ENCODE measurements at regions not wholly inside any gene's neighbourhood (a gene's known extent, or its start where the extent isn't known, plus 50 kb on each side); places are given as distances from the start of the nearest gene placed in this dataset.

- Histone ChIP-seq H3K36me3 (ENCODE audit: control insufficient read depth in 4 of 4, insufficient read depth in 3 of 4, low read depth in 1 of 4, low read length in 3 of 4) (no peaks in the 10 kb centered on the region), H3K27me3 (ENCODE audit: control insufficient read depth in 4 of 4, insufficient read depth in 4 of 4, low read length in 3 of 4) (no peaks in the 10 kb centered on the region), H3K4me1 (ENCODE audit: control insufficient read depth in 4 of 4, insufficient read depth in 4 of 4, low read length in 3 of 4) (no peaks in the 10 kb centered on the region), H3K9me3 (ENCODE audit: control insufficient read depth in 4 of 4, low read length in 3 of 4) (no peaks in the 10 kb centered on the region), H3K9ac (ENCODE audit: low read depth in 1 of 2, low read length in 2 of 2) (no peak overlapping the region), H3K4me3 (ENCODE audit: low read depth in 1 of 3, low read length in 3 of 3) (no peak overlapping the region), H3K27ac (ENCODE audit: low read depth in 1 of 2, low read length in 2 of 2) (no peak overlapping the region)
- TF ChIP-seq, protein P1, sequence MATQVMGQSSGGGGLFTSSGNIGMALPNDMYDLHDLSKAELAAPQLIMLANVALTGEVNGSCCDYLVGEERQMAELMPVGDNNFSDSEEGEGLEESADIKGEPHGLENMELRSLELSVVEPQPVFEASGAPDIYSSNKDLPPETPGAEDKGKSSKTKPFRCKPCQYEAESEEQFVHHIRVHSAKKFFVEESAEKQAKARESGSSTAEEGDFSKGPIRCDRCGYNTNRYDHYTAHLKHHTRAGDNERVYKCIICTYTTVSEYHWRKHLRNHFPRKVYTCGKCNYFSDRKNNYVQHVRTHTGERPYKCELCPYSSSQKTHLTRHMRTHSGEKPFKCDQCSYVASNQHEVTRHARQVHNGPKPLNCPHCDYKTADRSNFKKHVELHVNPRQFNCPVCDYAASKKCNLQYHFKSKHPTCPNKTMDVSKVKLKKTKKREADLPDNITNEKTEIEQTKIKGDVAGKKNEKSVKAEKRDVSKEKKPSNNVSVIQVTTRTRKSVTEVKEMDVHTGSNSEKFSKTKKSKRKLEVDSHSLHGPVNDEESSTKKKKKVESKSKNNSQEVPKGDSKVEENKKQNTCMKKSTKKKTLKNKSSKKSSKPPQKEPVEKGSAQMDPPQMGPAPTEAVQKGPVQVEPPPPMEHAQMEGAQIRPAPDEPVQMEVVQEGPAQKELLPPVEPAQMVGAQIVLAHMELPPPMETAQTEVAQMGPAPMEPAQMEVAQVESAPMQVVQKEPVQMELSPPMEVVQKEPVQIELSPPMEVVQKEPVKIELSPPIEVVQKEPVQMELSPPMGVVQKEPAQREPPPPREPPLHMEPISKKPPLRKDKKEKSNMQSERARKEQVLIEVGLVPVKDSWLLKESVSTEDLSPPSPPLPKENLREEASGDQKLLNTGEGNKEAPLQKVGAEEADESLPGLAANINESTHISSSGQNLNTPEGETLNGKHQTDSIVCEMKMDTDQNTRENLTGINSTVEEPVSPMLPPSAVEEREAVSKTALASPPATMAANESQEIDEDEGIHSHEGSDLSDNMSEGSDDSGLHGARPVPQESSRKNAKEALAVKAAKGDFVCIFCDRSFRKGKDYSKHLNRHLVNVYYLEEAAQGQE (IDR thresholded peaks at IDR 0.05) = no peak
- TF ChIP-seq RAD21 (IDR thresholded peaks at IDR 0.05) = no peak
- no peak for TF ChIP-seq TAF1 (conservative IDR thresholded peaks at IDR 0.05)
- no peak for TF ChIP-seq ATF3 (IDR thresholded peaks at IDR 0.05)
- no peak for TF ChIP-seq FOXA2 (IDR thresholded peaks at IDR 0.05)
- TF ChIP-seq ZBTB33 (IDR thresholded peaks at IDR 0.05) = no peak
- TF ChIP-seq RXRA (IDR thresholded peaks at IDR 0.05) = no peak
- 87% methylated on average over 4 of the region's 4 CpGs for WGBS
- DNase-seq (ENCODE audit: low spot score) = no peak
Observed at GRCh38 chr4:10889819-10890218, 205.3 kb upstream of the CLNK start.

DNA sequence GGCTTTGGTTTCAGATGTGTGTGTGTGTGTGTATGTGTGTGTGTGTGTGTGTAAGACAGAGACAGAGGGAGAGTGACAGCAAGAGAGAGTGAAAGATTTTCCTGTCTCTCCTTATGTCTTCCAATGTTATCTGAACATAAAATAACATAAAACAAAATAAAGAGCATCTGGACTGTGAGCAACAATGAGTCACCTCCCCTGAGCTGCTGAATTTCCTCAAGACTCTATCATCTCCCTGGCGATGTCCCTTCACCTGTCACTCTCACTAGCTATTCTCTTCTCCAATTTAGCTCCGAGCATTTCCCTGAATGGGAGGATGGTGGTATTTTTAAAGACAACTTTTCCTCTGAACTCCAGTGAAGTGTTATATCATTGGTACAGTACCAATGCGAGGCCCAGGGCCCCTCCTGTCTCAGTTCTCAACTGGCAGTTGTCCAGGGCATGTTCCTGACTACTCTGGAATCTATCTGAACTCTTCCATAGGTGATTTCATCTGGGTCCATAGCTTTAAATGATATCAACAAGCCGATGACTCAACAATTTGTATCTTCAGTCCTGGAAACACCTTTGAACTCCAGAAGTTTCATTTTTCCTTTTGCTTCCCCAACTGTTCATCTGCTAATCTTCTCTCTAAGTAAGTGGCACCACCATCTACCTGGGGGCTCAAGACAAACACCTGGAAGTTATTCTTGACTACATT, 195.0 kb upstream of the CLNK start:
- DNase-seq (ENCODE audit: low spot score) = no peak
- 73% methylated on average over 4 of the region's 4 CpGs for WGBS
- TF ChIP-seq HNF4G (IDR thresholded peaks at IDR 0.05) (no peak), RXRA (IDR thresholded peaks at IDR 0.05) (no peak), HNF4A (conservative IDR thresholded peaks at IDR 0.05) (no peak), FOXA2 (IDR thresholded peaks at IDR 0.05) (no peak), NR2F2 (IDR thresholded peaks at IDR 0.05) (no peak), SP1 (IDR thresholded peaks at IDR 0.05) (no peak)
- H3K36me3 ChIP-seq (ENCODE audit: control insufficient read depth in 4 of 4, insufficient read depth in 3 of 4, low read depth in 1 of 4, low read length in 3 of 4) = no peaks in the 10 kb centered on the region
- H3K27me3 ChIP-seq (ENCODE audit: control insufficient read depth in 4 of 4, insufficient read depth in 4 of 4, low read length in 3 of 4) = no peaks in the 10 kb centered on the region
- H3K4me3 ChIP-seq (ENCODE audit: low read depth in 1 of 3, low read length in 3 of 3) = no peak overlapping the region
- no peaks in the 10 kb centered on the region for H3K9me3 ChIP-seq (ENCODE audit: control insufficient read depth in 4 of 4, low read length in 3 of 4)
- no peak overlapping the region for H3K9ac ChIP-seq (ENCODE audit: low read depth in 1 of 2, low read length in 2 of 2)
- no peaks in the 10 kb centered on the region for H3K4me1 ChIP-seq (ENCODE audit: control insufficient read depth in 4 of 4, insufficient read depth in 4 of 4, low read length in 3 of 4)
- H3K27ac ChIP-seq (ENCODE audit: low read depth in 1 of 2, low read length in 2 of 2) = no peak overlapping the region

- no peaks in the 10 kb centered on the region for H3K27me3 ChIP-seq (ENCODE audit: control insufficient read depth in 4 of 4, insufficient read depth in 4 of 4, low read length in 3 of 4)
- WGBS = 80% methylated on average over 2 of the region's 2 CpGs
- no peak for TF ChIP-seq SP1 (IDR thresholded peaks at IDR 0.05)
- TF ChIP-seq ATF3 (IDR thresholded peaks at IDR 0.05) = no peak
- no peak overlapping the region for H3K9ac ChIP-seq (ENCODE audit: low read depth in 1 of 2, low read length in 2 of 2)
- H3K4me1 ChIP-seq (ENCODE audit: control insufficient read depth in 4 of 4, insufficient read depth in 4 of 4, low read length in 3 of 4) = no peaks in the 10 kb centered on the region
- H3K9me3 ChIP-seq (ENCODE audit: control insufficient read depth in 4 of 4, low read length in 3 of 4) = peaks cover 0 to 6% (median 0%) of the 10 kb centered on the region in 4 donors
- H3K4me3 ChIP-seq (ENCODE audit: low read depth in 1 of 3, low read length in 3 of 3) = no peak overlapping the region
- no peaks in the 10 kb centered on the region for H3K36me3 ChIP-seq (ENCODE audit: control insufficient read depth in 4 of 4, insufficient read depth in 3 of 4, low read depth in 1 of 4, low read length in 3 of 4)
- no peak overlapping the region for H3K27ac ChIP-seq (ENCODE audit: low read depth in 1 of 2, low read length in 2 of 2)
- no peak for DNase-seq (ENCODE audit: low spot score)
Observed at GRCh38 chr4:10878861-10879260, 194.3 kb upstream of the CLNK start.

Measured in liver (tissue), 7 donors.